Gastroesophageal sphincter (tissue), 4 donors: ENCODE measurements at regions not wholly inside any gene's neighbourhood (a gene's known extent, or its start where the extent isn't known, plus 50 kb on each side); places are given as distances from the start of the nearest gene placed in this dataset.

Source experiments
- ATAC-seq: fragments of 150-250 bp; one replicate; pipeline ENCODE4 v1.9.1; 2016; ENCODE audit warnings: mild to moderate bottlenecking, moderate library complexity
- H3K27ac ChIP-seq, 4 donors: fragments of 200-600 bp; sonication (generic) in 3 of 4; 1 replicate in 3 of 4; 2 replicates in 1 of 4; pipeline ENCODE4 v1.5.1; 2016 to 2019
- H3K27me3 ChIP-seq: fragments of 200-600 bp; sonication (generic); one replicate; pipeline ENCODE4 v1.5.1; 2019
- H3K36me3 ChIP-seq, 2 donors: fragments of 200-600 bp; sonication (generic); one replicate each; pipeline ENCODE4 v1.5.1; 2019; ENCODE audit warnings: control low read depth in 1 of 2
- H3K4me1 ChIP-seq, 3 donors: fragments of 200-600 bp; sonication (generic); 1 replicate in 2 of 3; 2 replicates in 1 of 3; pipeline ENCODE4 v1.5.1; 2016 to 2019; ENCODE audit warnings: control low read depth in 2 of 3
- H3K4me3 ChIP-seq, 2 donors: fragments of 200-600 bp; sonication (generic); one replicate each; pipeline ENCODE4 v1.5.1; 2019; ENCODE audit warnings: mild to moderate bottlenecking in 1 of 2, moderate library complexity in 1 of 2
- H3K9me3 ChIP-seq, 3 donors: fragments of 200-600 bp; sonication (generic); one replicate each; pipeline ENCODE4 v1.5.1; 2017 to 2019; ENCODE audit warnings: control low read depth in 2 of 3
- EP300 ChIP-seq: sonication (generic); formaldehyde crosslinking; IDR thresholded peaks from one replicate; pipeline ENCODE4 v1.6.1; 2017; ENCODE audit warnings: antibody characterized with exemption, mild to moderate bottlenecking
- POLR2A ChIP-seq, 2 donors: fragments of 450-650 bp; IDR thresholded peaks; one replicate each; pipeline ENCODE4 v1.6.1; 2017; ENCODE audit warnings: antibody characterized with exemption in 2 of 2, mild to moderate bottlenecking in 2 of 2, moderate library complexity in 1 of 2
- POLR2AphosphoS5 ChIP-seq: sonication (generic); formaldehyde crosslinking; IDR thresholded peaks from one replicate; pipeline ENCODE4 v1.6.1; 2017; ENCODE audit warnings: antibody characterized with exemption
- WGBS, 2 donors: methylation state at CpG; one replicate each; pipeline ENCODE4 v1.1.5; 2018; ENCODE audit warnings: low coverage in 1 of 2; 5-methylcytosine and 5-hydroxymethylcytosine counted together
- TF ChIP-seq, protein P1 (sequence below), 4 experiments: fragments of 200-600 bp in 2 of 4; fragments of 450-650 bp in 2 of 4; sonication (generic) in 1 of 4; IDR thresholded peaks; one replicate each; pipeline ENCODE4 v1.5.1; 2017 to 2019; ENCODE audit warnings: antibody characterized with exemption in 4 of 4, mild to moderate bottlenecking in 2 of 4, moderate library complexity in 2 of 4

DNA sequence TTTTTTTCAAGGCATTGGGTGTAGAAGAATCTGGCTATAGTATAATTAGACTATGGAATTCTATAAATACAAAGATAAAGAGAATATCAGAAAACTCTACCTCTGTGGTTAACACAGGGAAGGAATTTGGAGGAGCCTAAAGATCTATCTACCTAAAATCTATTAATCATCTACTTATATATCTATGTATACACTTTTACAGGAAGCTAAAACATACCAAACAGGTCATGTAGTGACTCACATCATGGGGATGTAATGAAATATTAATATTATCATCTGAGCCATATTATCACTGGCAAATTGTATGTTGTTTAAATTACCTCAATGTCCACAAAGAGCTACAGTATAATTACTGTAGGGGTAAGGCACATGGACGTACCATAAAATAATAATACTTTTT, 1748.2 kb downstream of the EFNA5 start:
- Histone ChIP-seq H3K27ac (no peak overlapping the region), H3K4me1 (no peaks in the 10 kb centered on the region), H3K4me3 (no peak overlapping the region), H3K36me3 (no peaks in the 10 kb centered on the region), H3K27me3 (no peaks in the 10 kb centered on the region), H3K9me3 (no peaks in the 10 kb centered on the region)
- ATAC-seq = no peak
- WGBS, 2 donors = 71 to 76% methylated on average over 1 of the region's 1 CpG
- no peak for TF ChIP-seq EP300
- TF ChIP-seq POLR2AphosphoS5 = no peak
- TF ChIP-seq POLR2A (IDR thresholded peaks at IDR 0.05) = no peak
- TF ChIP-seq, protein P1, sequence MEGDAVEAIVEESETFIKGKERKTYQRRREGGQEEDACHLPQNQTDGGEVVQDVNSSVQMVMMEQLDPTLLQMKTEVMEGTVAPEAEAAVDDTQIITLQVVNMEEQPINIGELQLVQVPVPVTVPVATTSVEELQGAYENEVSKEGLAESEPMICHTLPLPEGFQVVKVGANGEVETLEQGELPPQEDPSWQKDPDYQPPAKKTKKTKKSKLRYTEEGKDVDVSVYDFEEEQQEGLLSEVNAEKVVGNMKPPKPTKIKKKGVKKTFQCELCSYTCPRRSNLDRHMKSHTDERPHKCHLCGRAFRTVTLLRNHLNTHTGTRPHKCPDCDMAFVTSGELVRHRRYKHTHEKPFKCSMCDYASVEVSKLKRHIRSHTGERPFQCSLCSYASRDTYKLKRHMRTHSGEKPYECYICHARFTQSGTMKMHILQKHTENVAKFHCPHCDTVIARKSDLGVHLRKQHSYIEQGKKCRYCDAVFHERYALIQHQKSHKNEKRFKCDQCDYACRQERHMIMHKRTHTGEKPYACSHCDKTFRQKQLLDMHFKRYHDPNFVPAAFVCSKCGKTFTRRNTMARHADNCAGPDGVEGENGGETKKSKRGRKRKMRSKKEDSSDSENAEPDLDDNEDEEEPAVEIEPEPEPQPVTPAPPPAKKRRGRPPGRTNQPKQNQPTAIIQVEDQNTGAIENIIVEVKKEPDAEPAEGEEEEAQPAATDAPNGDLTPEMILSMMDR (IDR thresholded peaks at IDR 0.05) = no peak

DNA sequence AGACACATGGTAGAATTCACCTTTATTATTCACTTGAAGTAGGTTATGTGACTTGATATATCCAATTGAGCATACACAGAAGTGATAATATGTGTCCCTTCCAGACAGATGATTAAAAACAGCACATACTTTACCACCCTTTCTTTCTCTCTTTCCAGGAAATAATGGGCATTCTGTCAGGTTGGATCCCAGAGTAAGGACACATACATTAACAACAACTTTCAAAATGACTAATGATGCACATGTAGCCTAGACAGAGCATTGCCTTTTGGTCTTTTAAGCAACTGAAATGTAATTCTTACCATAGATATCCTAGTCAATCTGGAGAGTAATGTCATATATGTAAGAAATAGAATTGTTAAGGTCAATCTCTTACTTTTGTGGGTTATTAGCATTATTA, 1748.7 kb downstream of the EFNA5 start:
- no peak for TF ChIP-seq POLR2AphosphoS5
- TF ChIP-seq EP300 = no peak
- TF ChIP-seq, protein P1 (IDR thresholded peaks at IDR 0.05) = no peak
- TF ChIP-seq POLR2A (IDR thresholded peaks at IDR 0.05) = no peak
- H3K27me3 ChIP-seq = no peaks in the 10 kb centered on the region
- no peaks in the 10 kb centered on the region for H3K36me3 ChIP-seq
- no peak overlapping the region for H3K27ac ChIP-seq
- ATAC-seq = no peak
- H3K4me1 ChIP-seq = no peaks in the 10 kb centered on the region
- H3K4me3 ChIP-seq = no peak overlapping the region
- H3K9me3 ChIP-seq = no peaks in the 10 kb centered on the region

DNA sequence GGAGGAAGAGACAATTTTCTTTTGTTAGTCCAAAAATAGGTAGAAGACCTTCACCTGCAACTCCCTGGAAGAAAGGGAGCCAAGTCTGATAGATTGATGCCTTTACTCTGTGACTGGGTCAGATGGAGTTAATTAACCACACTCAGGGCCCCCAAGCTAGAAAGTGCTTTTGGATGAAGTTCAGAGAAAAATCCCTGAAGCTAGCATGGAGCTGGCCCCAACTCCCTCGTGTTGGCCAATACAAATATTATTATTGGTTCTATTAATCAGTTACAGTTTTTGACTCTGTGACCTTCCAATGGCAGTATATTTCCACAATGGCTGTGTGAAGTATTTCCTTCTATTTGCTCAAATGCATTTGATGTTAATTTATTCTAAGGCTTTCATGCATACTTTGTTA, 1753.5 kb downstream of the EFNA5 start:
- H3K36me3 ChIP-seq = no peaks in the 10 kb centered on the region
- no peaks in the 10 kb centered on the region for H3K9me3 ChIP-seq
- H3K27ac ChIP-seq = no peak overlapping the region
- H3K27me3 ChIP-seq = no peaks in the 10 kb centered on the region
- ATAC-seq = no peak
- 11 to 25% methylated on average over 1 of the region's 1 CpG for WGBS, 2 donors
- H3K4me1 ChIP-seq = no peaks in the 10 kb centered on the region
- no peak overlapping the region for H3K4me3 ChIP-seq
- TF ChIP-seq EP300 (no peak), POLR2AphosphoS5 (no peak), POLR2A (IDR thresholded peaks at IDR 0.05) (no peak)
- TF ChIP-seq, protein P1 (IDR thresholded peaks at IDR 0.05) = no peak

DNA sequence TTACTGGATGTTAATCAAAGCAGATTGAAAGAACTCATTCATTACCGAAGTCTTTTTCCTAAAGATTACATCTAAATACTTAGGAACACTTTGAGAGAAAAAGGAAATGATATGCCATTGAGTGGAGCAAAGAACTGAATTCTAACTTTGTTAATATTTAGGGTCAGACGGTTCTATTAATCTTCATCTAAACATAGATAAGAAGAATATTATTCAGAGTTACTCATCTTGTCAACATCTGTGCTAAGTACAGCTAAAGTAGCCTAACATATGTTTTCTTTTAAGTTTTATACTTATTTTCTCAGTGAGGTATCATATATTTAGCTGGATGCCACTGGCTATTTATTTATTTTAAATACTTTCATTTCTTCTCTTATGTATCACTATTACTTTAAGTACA, 1763.7 kb downstream of the EFNA5 start:
- no peaks in the 10 kb centered on the region for H3K36me3 ChIP-seq
- H3K27me3 ChIP-seq = no peaks in the 10 kb centered on the region
- no peaks in the 10 kb centered on the region for H3K4me1 ChIP-seq
- ATAC-seq = no peak
- no peaks in the 10 kb centered on the region for H3K9me3 ChIP-seq
- TF ChIP-seq, protein P1 (IDR thresholded peaks at IDR 0.05) = no peak
- TF ChIP-seq EP300 (no peak), POLR2AphosphoS5 (no peak)
- H3K4me3 ChIP-seq = no peak overlapping the region
- WGBS, 2 donors = 43 to 63% methylated on average over 2 of the region's 2 CpGs
- no peak overlapping the region for H3K27ac ChIP-seq

DNA sequence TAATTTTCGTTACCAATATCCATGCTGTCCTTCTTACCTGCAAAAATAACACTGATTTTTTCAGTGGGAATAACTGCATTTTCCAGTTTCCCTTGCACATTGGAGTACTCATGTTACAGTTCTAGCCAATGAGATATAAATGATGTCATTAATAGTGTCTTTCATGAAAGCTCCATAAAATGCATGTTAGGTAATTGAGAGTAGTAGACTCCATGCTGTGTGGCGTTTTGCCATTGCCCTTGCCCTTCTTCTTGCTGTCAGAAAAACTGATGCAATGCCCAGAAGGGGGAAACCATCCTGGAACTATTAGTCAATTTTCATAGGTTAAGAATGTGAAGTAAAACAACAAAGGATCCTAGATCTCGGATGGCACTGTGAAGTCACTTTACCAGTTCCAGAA, 1765.3 kb downstream of the EFNA5 start:
- ATAC-seq = no peak
- Histone ChIP-seq H3K27ac (no peak overlapping the region), H3K27me3 (no peaks in the 10 kb centered on the region), H3K4me1 (no peaks in the 10 kb centered on the region), H3K4me3 (no peak overlapping the region), H3K9me3 (no peaks in the 10 kb centered on the region), H3K36me3 (no peaks in the 10 kb centered on the region)
- TF ChIP-seq EP300 (no peak), POLR2A (IDR thresholded peaks at IDR 0.05) (no peak), POLR2AphosphoS5 (no peak)
- TF ChIP-seq, protein P1 (IDR thresholded peaks at IDR 0.05) = no peak
- WGBS, 2 donors = 75 to 83% methylated on average over 3 of the region's 3 CpGs
